B cell (primary cell): ENCODE measurements at regions not wholly inside any gene's neighbourhood (a gene's known extent, or its start where the extent isn't known, plus 50 kb on each side); places are given as distances from the start of the nearest gene placed in this dataset.

Experiments used
- ATAC-seq: fragments of 200-7000 bp; cut with Tn5 transposase; one replicate; pipeline ENCODE4 v1.10.0; 2021; ENCODE audit warnings: low read depth, mild to moderate bottlenecking, moderate number of reproducible peaks, moderate library complexity
- CTCF ChIA-PET: fragments of 350-600 bp; sonication (Branson Sonifier 250); formaldehyde crosslinking; loops from one replicate; lab custom pipeline; 2021; ENCODE audit warnings: antibody characterized with exemption, inconsistent platforms; lab: Charles Lee
- POLR2A ChIA-PET: fragments of 350-600 bp; sonication (Branson Sonifier 250); formaldehyde crosslinking; loops from one replicate; lab custom pipeline; 2021; ENCODE audit warnings: antibody characterized with exemption; lab: Charles Lee
- DNase-seq: peaks from one replicate; pipeline ENCODE4 v3.0.0; 2013
- H2AFZ ChIP-seq: 2 replicates; pipeline ENCODE4 v1.6.1; 2012; ENCODE audit warnings: mild to moderate bottlenecking, low read depth, low read length; ENCODE audit not compliant: insufficient read depth, poor library complexity, severe bottlenecking
- H3K27ac ChIP-seq, 2 donors: 1 replicate in 1 of 2; 2 replicates in 1 of 2; pipeline ENCODE4 v1.5.1; 2012 to 2013; ENCODE audit warnings: low read length in 2 of 2, mild to moderate bottlenecking in 2 of 2, moderate library complexity in 1 of 2
- H3K27me3 ChIP-seq, 4 experiments: fragments of 200-600 bp in 1 of 4; sonication (generic) in 1 of 4; replicated peaks in 1 of 4; 1 replicate in 2 of 4; 2 replicates in 2 of 4; pipeline versions ENCODE4 v1.6.1 to v1.7.0; 2013 to 2016; ENCODE audit warnings: low read length in 3 of 4, mild to moderate bottlenecking in 2 of 4, mixed read lengths in 1 of 4, moderate library complexity in 1 of 4; ENCODE audit not compliant: insufficient read depth in 4 of 4, control insufficient read depth in 3 of 4; ENCODE audit errors: control extremely low read depth in 1 of 4
- H3K36me3 ChIP-seq, 2 experiments: replicated peaks in 1 of 2; 1 replicate in 1 of 2; 2 replicates in 1 of 2; pipeline versions ENCODE4 v1.6.1 to v1.7.1; 2013; ENCODE audit warnings: low read length in 1 of 2; ENCODE audit not compliant: insufficient read depth in 2 of 2, control insufficient read depth in 1 of 2; ENCODE audit errors: control extremely low read depth in 1 of 2, extremely low read depth in 1 of 2
- H3K4me1 ChIP-seq, 2 donors: fragments of 200-600 bp in 1 of 2; sonication (generic) in 1 of 2; 1 replicate in 1 of 2; 2 replicates in 1 of 2; pipeline versions ENCODE4 v1.5.1 to v1.6.1; 2013 to 2017; ENCODE audit warnings: low read length in 2 of 2; ENCODE audit not compliant: control insufficient read depth in 2 of 2, insufficient read depth in 2 of 2
- H3K4me2 ChIP-seq: replicated peaks from 2 replicates; pipeline ENCODE3; 2012; ENCODE audit warnings: mild to moderate bottlenecking, low read depth, low read length; ENCODE audit not compliant: poor library complexity, severe bottlenecking
- H3K4me3 ChIP-seq, 5 experiments: fragments of 200-600 bp in 1 of 5; sonication (generic) in 1 of 5; 1 replicate in 3 of 5; 2 replicates in 2 of 5; pipeline versions ENCODE4 v1.5.1 to v1.7.0; 2011 to 2016; ENCODE audit warnings: low read length in 4 of 5, mild to moderate bottlenecking in 4 of 5, low read depth in 2 of 5, control low read depth in 1 of 5, moderate library complexity in 1 of 5; ENCODE audit not compliant: insufficient read depth in 1 of 5; ENCODE audit errors: control extremely low read depth in 1 of 5, extremely low read depth in 1 of 5
- H3K79me2 ChIP-seq: fragments of 200-600 bp; sonication (generic); one replicate; pipeline ENCODE4 v1.6.0; 2016; ENCODE audit warnings: low read length; ENCODE audit not compliant: control insufficient read depth, insufficient read depth
- H3K9ac ChIP-seq: fragments of 200-600 bp; sonication (generic); 2 replicates; pipeline ENCODE4 v1.6.1; 2017; ENCODE audit warnings: mild to moderate bottlenecking, low read length, moderate library complexity
- H3K9me3 ChIP-seq, 3 donors: one replicate each; pipeline versions ENCODE4 v1.6.1 to v1.7.1; 2013; ENCODE audit warnings: low read length in 2 of 3; ENCODE audit not compliant: control insufficient read depth in 2 of 3, insufficient read depth in 1 of 3; ENCODE audit errors: control extremely low read depth in 1 of 3
- H4K20me1 ChIP-seq: 2 replicates; pipeline ENCODE4 v1.6.0; 2012; ENCODE audit warnings: mild to moderate bottlenecking, low read length; ENCODE audit not compliant: insufficient read depth, control insufficient read depth, poor library complexity, severe bottlenecking
- H3K27ac Mint-ChIP-seq: one replicate; pipeline ENCODE4 v1.8.0; 2021; ENCODE audit warnings: mixed read lengths
- H3K27me3 Mint-ChIP-seq: one replicate; pipeline ENCODE4 v1.8.0; 2021; ENCODE audit warnings: mixed read lengths
- H3K4me1 Mint-ChIP-seq: one replicate; pipeline ENCODE4 v1.8.0; 2021; ENCODE audit warnings: mixed read lengths
- H3K4me3 Mint-ChIP-seq: one replicate; pipeline ENCODE4 v1.8.0; 2021; ENCODE audit warnings: mixed read lengths
- H3K9me3 Mint-ChIP-seq: one replicate; pipeline ENCODE4 v1.8.0; 2022; ENCODE audit warnings: mixed read lengths; ENCODE audit not compliant: insufficient read depth
- EZH2 ChIP-seq: IDR thresholded peaks from 2 replicates; pipeline ENCODE4 v1.6.1; 2012; ENCODE audit warnings: borderline replicate concordance, low read depth, mild to moderate bottlenecking, moderate library complexity, low read length; ENCODE audit not compliant: insufficient read depth, poor library complexity, severe bottlenecking
- WGBS: methylation state at CpG from one replicate; pipeline ENCODE4 v1.1.5; 2013; ENCODE audit warnings: missing lambda C conversion rate; ENCODE audit not compliant: insufficient coverage; 5-methylcytosine and 5-hydroxymethylcytosine counted together
- intact Hi-C: fragments of 100-400 bp; cut with micrococcal nuclease; formaldehyde crosslinking; loops from one replicate; pipeline ENCODE4 v1.10.0; 2022
- TF ChIP-seq, protein P1 (sequence below): fragments of 200-600 bp; IDR thresholded peaks from one replicate; pipeline ENCODE4 v1.8.0; 2022; ENCODE audit warnings: antibody characterized with exemption, mild to moderate bottlenecking

DNA sequence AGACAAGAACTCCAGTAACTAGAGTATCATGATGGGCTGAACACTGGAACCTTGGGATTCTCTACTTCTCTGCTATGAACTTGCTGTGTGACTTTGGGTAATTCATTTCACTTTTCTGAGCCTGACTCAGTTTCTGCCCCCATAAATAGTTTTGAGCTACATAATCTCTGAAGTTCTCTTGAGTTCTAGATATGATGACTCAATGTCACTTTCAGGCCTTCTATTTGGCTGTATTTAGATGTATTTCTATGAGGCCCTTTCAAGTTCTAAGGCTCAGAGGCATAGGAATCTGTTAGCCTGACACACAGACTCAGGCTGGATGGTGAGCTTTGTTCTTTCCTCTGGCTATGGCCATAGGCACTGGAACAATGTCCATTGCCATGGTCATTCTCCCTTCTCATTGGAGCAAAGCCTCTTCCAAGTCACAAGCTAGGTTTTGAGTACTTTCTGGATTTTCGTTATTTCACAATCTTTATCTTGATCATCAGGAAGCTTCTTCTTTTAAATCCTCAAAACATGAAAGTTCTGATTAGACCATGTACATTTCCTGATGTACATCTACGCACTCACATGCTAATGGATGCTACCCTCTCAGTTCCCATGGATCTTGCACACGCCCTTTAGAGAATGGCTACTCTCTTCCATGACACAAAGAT, 101.6 kb downstream of the TES start:
- H3K9me3 ChIP-seq: no peaks in the 10 kb centered on the region
- H3K79me2 ChIP-seq: no peaks in the 10 kb centered on the region
- intact Hi-C loops: no loop called here
- H3K9me3 Mint-ChIP-seq: no peaks in the 10 kb centered on the region
- H2AFZ ChIP-seq: no peak overlapping the region
- no peak for DNase-seq
- no peak for ATAC-seq
- no peaks in the 10 kb centered on the region for H3K36me3 ChIP-seq
- no peak overlapping the region for H3K4me3 Mint-ChIP-seq
- no peaks in the 10 kb centered on the region for H3K27me3 ChIP-seq
- 100% methylated on average over 3 of the region's 3 CpGs for WGBS
- TF ChIP-seq, protein P1, sequence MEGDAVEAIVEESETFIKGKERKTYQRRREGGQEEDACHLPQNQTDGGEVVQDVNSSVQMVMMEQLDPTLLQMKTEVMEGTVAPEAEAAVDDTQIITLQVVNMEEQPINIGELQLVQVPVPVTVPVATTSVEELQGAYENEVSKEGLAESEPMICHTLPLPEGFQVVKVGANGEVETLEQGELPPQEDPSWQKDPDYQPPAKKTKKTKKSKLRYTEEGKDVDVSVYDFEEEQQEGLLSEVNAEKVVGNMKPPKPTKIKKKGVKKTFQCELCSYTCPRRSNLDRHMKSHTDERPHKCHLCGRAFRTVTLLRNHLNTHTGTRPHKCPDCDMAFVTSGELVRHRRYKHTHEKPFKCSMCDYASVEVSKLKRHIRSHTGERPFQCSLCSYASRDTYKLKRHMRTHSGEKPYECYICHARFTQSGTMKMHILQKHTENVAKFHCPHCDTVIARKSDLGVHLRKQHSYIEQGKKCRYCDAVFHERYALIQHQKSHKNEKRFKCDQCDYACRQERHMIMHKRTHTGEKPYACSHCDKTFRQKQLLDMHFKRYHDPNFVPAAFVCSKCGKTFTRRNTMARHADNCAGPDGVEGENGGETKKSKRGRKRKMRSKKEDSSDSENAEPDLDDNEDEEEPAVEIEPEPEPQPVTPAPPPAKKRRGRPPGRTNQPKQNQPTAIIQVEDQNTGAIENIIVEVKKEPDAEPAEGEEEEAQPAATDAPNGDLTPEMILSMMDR: no peak
- no peak for TF ChIP-seq EZH2
- no peak overlapping the region for H3K4me3 ChIP-seq
- H3K4me1 ChIP-seq: no peaks in the 10 kb centered on the region
- POLR2A ChIA-PET: no interaction called here
- H3K4me1 Mint-ChIP-seq: peaks cover 7% of the 10 kb centered on the region
- H3K27ac ChIP-seq: no peak overlapping the region
- H3K9ac ChIP-seq: no peak overlapping the region
- no peak overlapping the region for H3K4me2 ChIP-seq
- H3K27ac Mint-ChIP-seq: no peak overlapping the region
- CTCF ChIA-PET: no interaction called here
- peaks cover 2% of the 10 kb centered on the region for H3K27me3 Mint-ChIP-seq
- no peaks in the 10 kb centered on the region for H4K20me1 ChIP-seq

DNA sequence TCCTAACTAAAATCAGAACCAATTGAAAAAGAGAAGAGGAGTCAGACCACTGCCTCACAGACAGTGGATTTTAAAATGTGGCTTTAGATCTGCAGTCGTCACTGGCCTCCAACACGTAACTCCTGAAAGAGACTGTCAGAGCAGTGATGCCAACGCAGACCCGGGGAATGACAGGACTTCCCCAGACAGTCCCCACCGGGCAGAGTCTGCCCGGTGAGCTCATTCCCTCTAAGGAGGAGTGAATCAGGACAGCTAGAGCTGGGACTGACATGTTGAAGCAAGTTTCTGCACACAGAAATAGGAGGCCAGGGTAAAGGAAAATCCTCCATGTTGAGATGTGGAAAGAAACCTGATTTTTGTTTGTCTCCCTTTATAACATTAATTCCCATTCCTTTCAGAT, 105.0 kb downstream of the TES start:
- WGBS: 95% methylated on average over 4 of the region's 6 CpGs
- H3K4me3 Mint-ChIP-seq: no peak overlapping the region
- H4K20me1 ChIP-seq: no peaks in the 10 kb centered on the region
- H3K36me3 ChIP-seq: no peaks in the 10 kb centered on the region
- peaks cover 0 to 3% (median 0%) of the 10 kb centered on the region in 4 experiments for H3K27me3 ChIP-seq
- H3K4me1 Mint-ChIP-seq: peaks cover 12% of the 10 kb centered on the region
- TF ChIP-seq, protein P1: no peak
- no peak for TF ChIP-seq EZH2
- no peaks in the 10 kb centered on the region for H3K79me2 ChIP-seq
- peaks cover 9% of the 10 kb centered on the region for H3K27me3 Mint-ChIP-seq
- ChIA-PET POLR2A (no interaction called here), CTCF (interaction anchor here (1.6 kb wide), 1 partner anchor 498 kb away, joined by 3 read pairs; no protein-coding TSS in a partner anchor)
- peak overlapping the region; percentile 9 for H2AFZ ChIP-seq
- H3K4me2 ChIP-seq: no peak overlapping the region
- H3K9me3 Mint-ChIP-seq: peaks cover 2% of the 10 kb centered on the region
- H3K27ac ChIP-seq: no peak overlapping the region
- no peak overlapping the region for H3K27ac Mint-ChIP-seq
- no peaks in the 10 kb centered on the region for H3K9me3 ChIP-seq
- intact Hi-C loops: no loop called here
- H3K9ac ChIP-seq: no peak overlapping the region
- DNase-seq (no peak), ATAC-seq (no peak)
- no peak overlapping the region for H3K4me3 ChIP-seq
- no peaks in the 10 kb centered on the region for H3K4me1 ChIP-seq
